Esophagus muscularis mucosa (tissue), 4 donors: ENCODE measurements at regions not wholly inside any gene's neighbourhood (a gene's known extent, or its start where the extent isn't known, plus 50 kb on each side); places are given as distances from the start of the nearest gene placed in this dataset.
A peak's percentile ranks its signal among the peaks of the same experiment; 100 is the strongest.

Experiments
- DNase-seq: peaks from one replicate; pipeline ENCODE4 v3.0.0-alpha.2; 2017; ENCODE audit errors: extremely low spot score
- H3K27ac ChIP-seq, 4 donors: fragments of 200-600 bp; sonication (generic); replicated peaks in 1 of 4; 1 replicate in 3 of 4; 2 replicates in 1 of 4; pipeline ENCODE4 v1.5.1; 2016 to 2019; ENCODE audit warnings: mild to moderate bottlenecking in 1 of 4
- H3K27me3 ChIP-seq, 4 donors: fragments of 200-600 bp; sonication (generic); one replicate each; pipeline versions ENCODE4 v1.5.1 to v1.6.0; 2016 to 2019
- H3K36me3 ChIP-seq, 4 donors: fragments of 200-600 bp; sonication (generic); one replicate each; pipeline ENCODE4 v1.5.1; 2016 to 2019
- H3K4me1 ChIP-seq, 4 donors: fragments of 200-600 bp; sonication (generic); one replicate each; pipeline ENCODE4 v1.5.1; 2016 to 2019
- H3K4me3 ChIP-seq, 4 donors: fragments of 200-600 bp; sonication (generic); 1 replicate in 2 of 4; 2 replicates in 2 of 4; pipeline ENCODE4 v1.5.1; 2016 to 2019; ENCODE audit warnings: mild to moderate bottlenecking in 4 of 4, moderate library complexity in 1 of 4
- H3K9me3 ChIP-seq, 4 donors: fragments of 200-600 bp; sonication (generic); 1 replicate in 3 of 4; 2 replicates in 1 of 4; pipeline ENCODE4 v1.5.1; 2016 to 2019
- CTCF ChIP-seq, 3 experiments: fragments of 200-600 bp in 2 of 3; fragments of 450-650 bp in 1 of 3; sonication (generic) in 2 of 3; IDR thresholded peaks; one replicate each; pipeline ENCODE4 v1.5.1; 2017 to 2019; ENCODE audit warnings: antibody characterized with exemption in 3 of 3, mild to moderate bottlenecking in 2 of 3, moderate library complexity in 1 of 3
- EP300 ChIP-seq: sonication (generic); formaldehyde crosslinking; IDR thresholded peaks from one replicate; pipeline ENCODE4 v1.6.1; 2017; ENCODE audit warnings: antibody characterized with exemption
- POLR2A ChIP-seq: fragments of 450-650 bp; IDR thresholded peaks from one replicate; pipeline ENCODE4 v1.6.1; 2017; ENCODE audit warnings: antibody characterized with exemption, moderate library complexity, mild to moderate bottlenecking, low read depth
- POLR2AphosphoS5 ChIP-seq, 2 donors: sonication (generic); formaldehyde crosslinking; IDR thresholded peaks; one replicate each; pipeline ENCODE4 v1.6.1; 2017; ENCODE audit warnings: antibody characterized with exemption in 2 of 2
- WGBS: methylation state at CpG from one replicate; pipeline ENCODE4 v1.1.5; 2018; 5-methylcytosine and 5-hydroxymethylcytosine counted together
- intact Hi-C: fragments of 100-400 bp; cut with DNase I; formaldehyde crosslinking; loops from one replicate; pipeline ENCODE4 v1.15.1; 2023

GRCh38 chr20:22302039-22302438, 282.3 kb downstream of the FOXA2 start:
- intact Hi-C loops, result no loop called here
- DNase-seq, result no peak
- Histone ChIP-seq H3K4me1 (no peaks in the 10 kb centered on the region), H3K4me3 (no peak overlapping the region), H3K9me3 (no peaks in the 10 kb centered on the region), H3K27ac (no peak overlapping the region), H3K36me3 (no peaks in the 10 kb centered on the region), H3K27me3 (no peaks in the 10 kb centered on the region)
- no peak for TF ChIP-seq EP300
- TF ChIP-seq POLR2A, result no peak
- TF ChIP-seq CTCF (IDR thresholded peaks at IDR 0.05), result no peak
- TF ChIP-seq POLR2AphosphoS5 (IDR thresholded peaks at IDR 0.05), result no peak
- 84% methylated on average over 2 of the region's 2 CpGs for WGBS

GRCh38 chr20:22293886-22294285, 290.5 kb downstream of the FOXA2 start:
- no peaks in the 10 kb centered on the region for H3K36me3 ChIP-seq
- no peak overlapping the region for H3K27ac ChIP-seq
- TF ChIP-seq POLR2A (no peak), POLR2AphosphoS5 (IDR thresholded peaks at IDR 0.05) (no peak), EP300 (no peak), CTCF (IDR thresholded peaks at IDR 0.05) (no peak)
- WGBS, result 69% methylated on average over 4 of the region's 4 CpGs
- no peaks in the 10 kb centered on the region for H3K4me1 ChIP-seq
- H3K27me3 ChIP-seq, result peaks cover 0 to 24% (median 0%) of the 10 kb centered on the region in 4 donors
- H3K4me3 ChIP-seq, result no peak overlapping the region
- no peak for DNase-seq
- intact Hi-C loops, result no loop called here
- H3K9me3 ChIP-seq, result no peaks in the 10 kb centered on the region

DNA sequence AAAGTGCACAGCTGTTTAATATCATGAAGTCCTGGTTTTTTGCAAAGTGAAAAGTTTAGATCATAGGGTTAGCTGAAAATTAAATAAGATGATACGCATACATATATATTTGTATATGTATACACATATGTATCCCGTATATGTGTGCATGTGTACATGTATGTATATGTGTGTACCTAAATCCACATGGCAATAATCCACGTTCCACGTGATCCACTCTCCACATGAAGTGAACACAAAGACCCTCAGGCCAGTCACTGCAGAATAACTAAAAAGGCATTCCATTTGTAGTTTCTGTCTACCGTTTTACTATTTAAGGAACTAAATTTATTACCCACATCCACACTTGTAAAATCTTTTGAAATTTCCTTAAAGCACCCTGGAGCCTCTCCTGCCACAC, 294.9 kb downstream of the FOXA2 start:
- Histone ChIP-seq H3K36me3 (no peaks in the 10 kb centered on the region), H3K4me3 (no peak overlapping the region), H3K4me1 (no peaks in the 10 kb centered on the region), H3K27me3 (peaks cover 0 to 28% (median 0%) of the 10 kb centered on the region in 4 donors), H3K27ac (no peak overlapping the region), H3K9me3 (no peaks in the 10 kb centered on the region)
- 47% methylated on average over 5 of the region's 5 CpGs for WGBS
- no peak for DNase-seq
- intact Hi-C loops, result no loop called here
- TF ChIP-seq CTCF (IDR thresholded peaks at IDR 0.05), result no peak
- TF ChIP-seq EP300, result no peak
- TF ChIP-seq POLR2AphosphoS5 (IDR thresholded peaks at IDR 0.05), result no peak
- TF ChIP-seq POLR2A, result no peak

- H3K27ac ChIP-seq, result no peak overlapping the region
- WGBS, result 50% methylated on average over 7 of the region's 7 CpGs
- peaks cover 0 to 28% (median 0%) of the 10 kb centered on the region in 4 donors for H3K27me3 ChIP-seq
- H3K4me1 ChIP-seq, result no peaks in the 10 kb centered on the region
- no peak overlapping the region for H3K4me3 ChIP-seq
- H3K9me3 ChIP-seq, result no peaks in the 10 kb centered on the region
- DNase-seq, result peak; percentile 68
- intact Hi-C loops, result no loop called here
- TF ChIP-seq POLR2AphosphoS5 (IDR thresholded peaks at IDR 0.05) (no peak), EP300 (no peak), POLR2A (no peak), CTCF (IDR thresholded peaks at IDR 0.05) (no peak)
- no peaks in the 10 kb centered on the region for H3K36me3 ChIP-seq
These were observed 295.4 kb downstream of the FOXA2 start for GRCh38 chr20:22288957-22289356.

DNA sequence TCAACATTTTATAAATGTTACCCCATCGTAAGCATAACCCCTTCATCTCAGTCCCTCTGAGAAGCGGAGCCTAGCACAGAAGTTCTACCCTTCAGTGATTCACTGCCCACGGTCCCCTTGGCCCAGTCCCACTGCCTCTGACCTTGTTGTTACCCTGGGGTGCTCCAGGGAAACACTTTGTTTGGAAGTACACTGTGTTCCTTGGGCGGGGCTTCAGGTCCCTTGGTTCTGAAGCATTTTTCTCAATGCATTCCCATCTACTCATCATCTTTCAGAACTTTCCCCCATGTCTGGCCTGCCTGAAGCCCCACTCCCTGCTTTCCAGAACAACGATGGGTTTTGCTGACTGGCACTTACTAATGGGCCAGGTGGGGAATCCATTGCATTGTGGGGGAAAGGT, 296.2 kb downstream of the FOXA2 start:
- no peak for TF ChIP-seq CTCF (IDR thresholded peaks at IDR 0.05)
- TF ChIP-seq POLR2A, result no peak
- TF ChIP-seq POLR2AphosphoS5 (IDR thresholded peaks at IDR 0.05), result no peak
- TF ChIP-seq EP300, result no peak
- intact Hi-C loops, result no loop called here
- WGBS, result 86% methylated on average over 5 of the region's 5 CpGs

More for the DNA sequence above, 296.2 kb downstream of the FOXA2 start:
- H3K4me1 ChIP-seq, result no peaks in the 10 kb centered on the region
- no peaks in the 10 kb centered on the region for H3K36me3 ChIP-seq
- no peak overlapping the region for H3K4me3 ChIP-seq
- DNase-seq, result no peak
- H3K9me3 ChIP-seq, result no peaks in the 10 kb centered on the region
- H3K27ac ChIP-seq, result no peak overlapping the region
- peaks cover 0 to 24% (median 0%) of the 10 kb centered on the region in 4 donors for H3K27me3 ChIP-seq
